Vagina (tissue), 2 donors: ENCODE measurements at regions not wholly inside any gene's neighbourhood (a gene's known extent, or its start where the extent isn't known, plus 50 kb on each side); places are given as distances from the start of the nearest gene placed in this dataset.

Source experiments
- DNase-seq, 2 donors: peaks; one replicate each; pipeline ENCODE4 v3.0.0-alpha.2; 2017; ENCODE audit errors: extremely low spot score in 2 of 2
- H3K27ac ChIP-seq: fragments of 200-600 bp; sonication (generic); one replicate; pipeline ENCODE4 v1.5.1; 2019
- H3K27me3 ChIP-seq: fragments of 200-600 bp; sonication (generic); one replicate; pipeline ENCODE4 v1.5.1; 2019
- H3K36me3 ChIP-seq, 2 donors: fragments of 200-600 bp; sonication (generic); one replicate each; pipeline ENCODE4 v1.5.1; 2017 to 2019
- H3K4me1 ChIP-seq: fragments of 200-600 bp; sonication (generic); one replicate; pipeline ENCODE4 v1.5.1; 2019
- H3K4me3 ChIP-seq, 2 donors: fragments of 200-600 bp; sonication (generic); 1 replicate in 1 of 2; 2 replicates in 1 of 2; pipeline ENCODE4 v1.5.1; 2016 to 2019
- H3K9me3 ChIP-seq: fragments of 200-600 bp; sonication (generic); one replicate; pipeline ENCODE4 v1.5.1; 2019
- POLR2A ChIP-seq, 2 donors: fragments of 450-650 bp; IDR thresholded peaks; one replicate each; pipeline ENCODE4 v1.6.1; 2017; ENCODE audit warnings: antibody characterized with exemption in 2 of 2, mild to moderate bottlenecking in 2 of 2, moderate library complexity in 2 of 2
- POLR2AphosphoS5 ChIP-seq, 2 donors: sonication (generic); formaldehyde crosslinking; IDR thresholded peaks; one replicate each; pipeline ENCODE4 v1.9.0; 2017; ENCODE audit warnings: antibody characterized with exemption in 2 of 2, mild to moderate bottlenecking in 2 of 2, low read depth in 1 of 2; ENCODE audit not compliant: insufficient read depth in 1 of 2
- intact Hi-C: fragments of 100-400 bp; cut with DNase I; formaldehyde crosslinking; loops from one replicate; pipeline ENCODE4 v1.15.1; 2023
- TF ChIP-seq, protein P1 (sequence below), 3 experiments: fragments of 450-650 bp in 2 of 3; fragments of 200-600 bp in 1 of 3; sonication (generic) in 1 of 3; IDR thresholded peaks; one replicate each; pipeline ENCODE4 v1.5.1; 2017 to 2019; ENCODE audit warnings: antibody characterized with exemption in 3 of 3, mild to moderate bottlenecking in 2 of 3, moderate library complexity in 2 of 3

DNA sequence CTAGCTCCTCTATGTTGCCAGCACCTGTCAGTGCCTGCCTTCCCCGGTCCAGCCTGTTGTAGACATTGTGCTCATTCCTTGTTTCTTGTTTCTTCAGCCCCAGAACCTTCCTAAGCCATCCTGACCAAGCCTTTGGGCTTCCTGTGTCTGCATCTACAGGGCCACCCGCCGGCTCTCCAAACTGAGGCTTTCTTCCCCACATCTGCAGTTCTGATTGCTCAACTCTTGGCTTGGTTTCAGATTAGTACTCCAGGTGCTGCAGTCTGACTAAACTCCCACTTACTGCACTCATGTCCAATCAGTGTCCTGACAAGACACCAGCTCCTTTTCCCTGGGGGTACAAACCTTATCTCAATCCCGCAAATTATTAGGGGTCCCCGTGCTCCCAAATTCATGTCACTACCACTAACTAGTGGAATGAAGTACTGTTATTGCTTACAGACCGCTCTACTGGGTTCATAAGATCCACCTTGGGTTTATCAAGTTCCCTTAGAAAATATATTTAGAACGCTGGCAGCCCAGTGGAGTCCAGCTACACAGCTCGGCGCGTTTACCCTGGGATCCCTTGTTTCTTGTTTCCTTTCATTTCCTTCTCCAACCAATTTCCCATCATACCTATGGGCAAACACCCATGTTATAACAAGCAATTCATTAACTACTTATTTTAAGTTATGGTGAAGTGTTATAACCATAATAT is 114.2 kb upstream of the TJP1 start:
- DNase-seq, result no peak
- H3K4me3 ChIP-seq, result no peak overlapping the region
- H3K27ac ChIP-seq, result no peak overlapping the region
- TF ChIP-seq POLR2AphosphoS5 (IDR thresholded peaks at IDR 0.05; ENCODE audit: insufficient read depth in 1 of 2, low read depth in 1 of 2) (no peak), POLR2A (IDR thresholded peaks at IDR 0.05) (no peak)
- TF ChIP-seq, protein P1, sequence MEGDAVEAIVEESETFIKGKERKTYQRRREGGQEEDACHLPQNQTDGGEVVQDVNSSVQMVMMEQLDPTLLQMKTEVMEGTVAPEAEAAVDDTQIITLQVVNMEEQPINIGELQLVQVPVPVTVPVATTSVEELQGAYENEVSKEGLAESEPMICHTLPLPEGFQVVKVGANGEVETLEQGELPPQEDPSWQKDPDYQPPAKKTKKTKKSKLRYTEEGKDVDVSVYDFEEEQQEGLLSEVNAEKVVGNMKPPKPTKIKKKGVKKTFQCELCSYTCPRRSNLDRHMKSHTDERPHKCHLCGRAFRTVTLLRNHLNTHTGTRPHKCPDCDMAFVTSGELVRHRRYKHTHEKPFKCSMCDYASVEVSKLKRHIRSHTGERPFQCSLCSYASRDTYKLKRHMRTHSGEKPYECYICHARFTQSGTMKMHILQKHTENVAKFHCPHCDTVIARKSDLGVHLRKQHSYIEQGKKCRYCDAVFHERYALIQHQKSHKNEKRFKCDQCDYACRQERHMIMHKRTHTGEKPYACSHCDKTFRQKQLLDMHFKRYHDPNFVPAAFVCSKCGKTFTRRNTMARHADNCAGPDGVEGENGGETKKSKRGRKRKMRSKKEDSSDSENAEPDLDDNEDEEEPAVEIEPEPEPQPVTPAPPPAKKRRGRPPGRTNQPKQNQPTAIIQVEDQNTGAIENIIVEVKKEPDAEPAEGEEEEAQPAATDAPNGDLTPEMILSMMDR (IDR thresholded peaks at IDR 0.05), result no peak
- no peaks in the 10 kb centered on the region for H3K36me3 ChIP-seq
- H3K4me1 ChIP-seq, result no peaks in the 10 kb centered on the region
- intact Hi-C loops, result no loop called here
- H3K27me3 ChIP-seq, result no peaks in the 10 kb centered on the region
- H3K9me3 ChIP-seq, result no peaks in the 10 kb centered on the region

DNA sequence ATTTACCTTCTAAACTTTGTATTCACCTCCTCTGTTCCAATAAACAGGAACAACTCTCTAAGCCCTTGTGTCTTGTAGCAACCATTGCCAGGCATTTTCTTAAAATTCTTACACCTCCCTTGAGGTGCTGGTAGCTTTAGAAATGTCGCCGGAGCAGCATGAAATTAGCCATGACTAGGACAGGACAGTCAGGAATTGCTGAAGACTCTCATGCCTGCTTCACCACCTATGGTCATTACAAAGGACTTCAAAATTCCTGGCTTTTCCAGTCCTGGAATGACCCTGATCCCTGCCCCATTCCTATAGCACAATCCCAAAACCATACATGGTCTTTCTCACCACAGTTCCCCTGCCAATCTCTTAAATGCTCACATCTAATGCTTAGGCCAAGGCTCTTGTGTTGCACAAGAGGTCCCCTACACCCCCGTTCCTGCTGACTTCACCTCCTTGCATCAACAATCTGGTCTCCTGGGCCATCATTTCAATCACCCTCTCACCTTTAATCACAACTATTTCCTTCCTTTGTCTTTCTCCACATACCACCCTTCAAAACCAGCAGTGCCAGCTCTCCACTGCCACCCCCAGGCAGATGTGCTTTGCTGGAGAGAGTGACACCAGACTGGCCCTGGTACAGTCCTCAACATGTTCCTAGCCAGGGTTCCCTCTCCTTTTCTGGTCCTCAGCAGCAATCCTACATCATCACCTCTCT is 113.2 kb upstream of the TJP1 start:
- no peak for TF ChIP-seq POLR2A (IDR thresholded peaks at IDR 0.05)
- no peak for TF ChIP-seq POLR2AphosphoS5 (IDR thresholded peaks at IDR 0.05; ENCODE audit: insufficient read depth in 1 of 2, low read depth in 1 of 2)
- TF ChIP-seq, protein P1 (IDR thresholded peaks at IDR 0.05), result no peak
- no peaks in the 10 kb centered on the region for H3K36me3 ChIP-seq
- H3K4me3 ChIP-seq, result no peak overlapping the region
- no peak for DNase-seq
- no peaks in the 10 kb centered on the region for H3K9me3 ChIP-seq
- intact Hi-C loops, result no loop called here
- H3K27me3 ChIP-seq, result no peaks in the 10 kb centered on the region
- no peaks in the 10 kb centered on the region for H3K4me1 ChIP-seq
- H3K27ac ChIP-seq, result no peak overlapping the region

DNA sequence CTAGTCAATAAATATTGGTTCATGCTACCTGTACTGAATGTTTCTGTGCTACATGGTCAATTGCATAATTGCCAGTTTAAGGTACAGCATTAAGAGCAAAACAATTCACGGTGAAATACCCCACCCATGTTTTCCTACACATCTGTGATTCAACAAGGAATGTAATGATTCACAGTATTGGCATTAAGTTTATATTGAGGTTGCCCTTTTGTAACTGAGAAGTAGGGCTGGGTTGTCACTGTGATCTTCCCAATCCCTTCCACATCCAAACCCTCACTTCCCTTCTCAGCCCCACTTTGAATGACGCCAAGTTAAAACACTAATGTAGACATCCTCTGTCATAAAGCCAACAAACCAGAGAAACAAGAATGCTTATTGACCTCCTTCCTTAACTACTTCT is 112.0 kb upstream of the TJP1 start:
- Histone ChIP-seq H3K4me3 (no peak overlapping the region), H3K27me3 (no peaks in the 10 kb centered on the region), H3K36me3 (no peaks in the 10 kb centered on the region), H3K9me3 (no peaks in the 10 kb centered on the region), H3K27ac (no peak overlapping the region), H3K4me1 (no peaks in the 10 kb centered on the region)
- TF ChIP-seq POLR2A (IDR thresholded peaks at IDR 0.05) (no peak), POLR2AphosphoS5 (IDR thresholded peaks at IDR 0.05; ENCODE audit: insufficient read depth in 1 of 2, low read depth in 1 of 2) (peak in 1 of 2 donors; percentile 49)
- TF ChIP-seq, protein P1 (IDR thresholded peaks at IDR 0.05), result no peak
- no peak for DNase-seq
- intact Hi-C loops, result no loop called here

DNA sequence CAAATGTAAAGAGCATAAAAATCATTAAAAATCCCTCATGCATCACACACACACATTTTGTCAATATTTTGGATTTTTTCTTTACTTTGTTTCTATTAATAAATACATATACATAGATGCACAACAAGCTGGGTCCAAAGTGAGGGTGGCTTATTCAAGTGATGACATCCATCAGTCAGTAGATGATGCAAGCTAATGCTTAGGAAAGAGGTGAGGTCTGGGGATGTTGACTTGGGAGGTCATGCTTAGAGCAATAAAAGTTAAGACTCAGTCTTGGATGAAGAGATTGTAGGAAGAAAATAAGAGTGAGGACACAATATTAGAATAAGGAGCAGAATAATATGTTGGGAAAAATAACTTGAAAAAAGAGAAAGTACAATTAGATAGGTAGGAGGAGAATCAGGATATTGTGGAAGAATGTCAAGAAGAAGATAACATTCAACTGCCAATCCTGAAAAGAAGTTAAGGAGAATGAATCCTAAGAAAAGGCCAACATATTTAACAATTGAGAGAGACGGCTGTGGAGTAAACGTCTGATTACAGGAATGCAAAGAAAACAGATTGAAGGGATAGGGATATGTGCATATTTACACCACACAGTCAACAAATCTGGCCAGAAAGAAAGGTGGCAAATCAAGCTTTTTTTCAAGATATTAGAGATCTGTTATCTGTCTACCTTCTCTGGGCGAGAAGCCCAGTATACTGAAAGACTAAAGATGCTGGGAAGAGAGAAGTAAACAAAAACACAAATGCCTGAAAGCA is 111.0 kb upstream of the TJP1 start:
- Histone ChIP-seq H3K27me3 (no peaks in the 10 kb centered on the region), H3K4me3 (no peak overlapping the region), H3K4me1 (no peaks in the 10 kb centered on the region), H3K36me3 (no peaks in the 10 kb centered on the region), H3K27ac (no peak overlapping the region), H3K9me3 (no peaks in the 10 kb centered on the region)
- no peak for DNase-seq
- TF ChIP-seq POLR2AphosphoS5 (IDR thresholded peaks at IDR 0.05; ENCODE audit: insufficient read depth in 1 of 2, low read depth in 1 of 2) (no peak), POLR2A (IDR thresholded peaks at IDR 0.05) (no peak)
- TF ChIP-seq, protein P1 (IDR thresholded peaks at IDR 0.05), result no peak
- intact Hi-C loops, result no loop called here
